GM19023 (cell line): ENCODE measurements at regions not wholly inside any gene's neighbourhood (a gene's known extent, or its start where the extent isn't known, plus 50 kb on each side); places are given as distances from the start of the nearest gene placed in this dataset.
A peak's percentile ranks its signal among the peaks of the same experiment; 100 is the strongest.

ENCODE experiments used
- ATAC-seq: cut with Tn5 transposase; IDR thresholded peaks from one replicate; pipeline ENCODE4 v1.9.1; 2021; ENCODE audit warnings: mild to moderate bottlenecking, moderate library complexity; ENCODE audit not compliant: unreplicated experiment

GRCh38 chr16:72523087-72523486, 351.1 kb upstream of the PMFBP1 start:
- ATAC-seq, result no peak

GRCh38 chr16:72517154-72517553, 345.2 kb upstream of the PMFBP1 start:
- ATAC-seq, result no peak

GRCh38 chr16:72511171-72511570, 339.2 kb upstream of the PMFBP1 start:
- no peak for ATAC-seq

DNA sequence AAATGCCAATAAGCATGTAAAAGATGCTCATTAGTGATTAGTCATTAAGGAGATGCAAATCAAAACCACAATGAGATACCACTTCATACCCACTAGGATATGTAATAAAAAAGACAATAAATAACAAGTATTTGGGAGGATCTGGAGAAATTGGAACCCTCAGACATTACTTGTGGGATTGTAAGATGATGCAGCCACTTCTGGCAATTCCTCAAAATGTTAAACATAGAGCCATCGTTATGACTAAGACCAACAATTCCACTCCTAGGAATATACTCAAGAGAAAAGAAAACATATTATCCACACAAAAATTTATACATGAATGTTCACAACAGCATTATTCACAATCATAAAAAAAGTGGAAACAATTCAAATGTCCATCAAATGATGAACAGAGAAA, 336.2 kb upstream of the PMFBP1 start:
- no peak for ATAC-seq

DNA sequence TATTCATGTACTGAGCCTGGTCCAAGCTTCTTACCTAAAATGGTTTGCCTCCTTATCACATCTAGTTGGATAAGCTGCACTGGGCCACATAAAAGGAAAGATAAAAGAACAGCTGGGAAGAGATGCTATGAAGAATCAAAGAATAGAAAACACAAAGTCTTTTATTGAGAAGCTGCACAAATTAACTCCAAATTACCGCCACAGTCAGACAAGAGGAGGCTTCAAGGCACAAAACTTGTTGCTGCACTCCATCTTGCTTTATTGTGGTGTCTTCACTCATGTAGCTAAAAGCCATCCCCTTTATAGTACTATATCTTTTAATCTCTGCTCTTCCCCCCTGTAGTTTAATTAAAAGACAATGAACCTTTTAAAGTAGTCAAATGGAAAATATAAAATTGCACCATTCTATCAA, 330.6 kb upstream of the PMFBP1 start:
- no peak for ATAC-seq

DNA sequence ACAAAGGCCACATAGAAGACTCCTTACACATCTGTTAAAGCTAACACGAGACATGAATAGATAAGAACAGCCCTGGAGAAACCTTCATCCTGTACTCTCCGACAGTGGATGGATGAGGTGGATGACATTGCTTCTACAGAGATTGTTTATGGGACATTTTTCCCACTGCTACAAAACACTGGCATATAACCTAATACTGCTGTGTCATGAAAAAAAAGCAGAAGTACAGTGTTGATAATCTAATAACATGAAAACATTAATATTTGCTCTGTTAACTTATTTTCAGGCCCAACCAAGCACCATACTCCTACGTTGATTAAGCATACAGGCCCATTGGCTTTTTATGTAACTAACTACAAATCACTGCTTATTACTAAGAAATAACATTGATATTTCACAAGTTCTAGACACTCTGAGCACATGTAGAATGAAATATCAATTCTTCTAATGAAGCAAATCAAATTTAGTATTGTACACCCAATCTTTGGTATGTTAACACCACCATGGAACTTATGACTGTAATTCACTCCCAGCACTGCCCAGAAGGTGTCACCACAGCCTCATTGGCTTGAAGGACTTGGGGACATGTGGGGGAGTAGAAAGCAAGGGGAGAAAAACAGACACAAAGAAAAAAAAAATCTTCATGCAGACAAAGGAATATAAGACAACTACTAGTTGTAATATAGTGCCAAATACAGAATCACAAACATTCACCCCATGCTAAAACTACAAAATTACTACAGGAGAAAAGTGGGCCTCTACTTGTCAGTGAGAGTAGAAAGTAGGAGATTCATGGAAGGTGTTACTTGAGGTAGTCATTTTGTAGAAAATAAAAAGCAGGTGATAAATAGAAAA, 330.0 kb upstream of the PMFBP1 start:
- peak; percentile 81 for ATAC-seq

DNA sequence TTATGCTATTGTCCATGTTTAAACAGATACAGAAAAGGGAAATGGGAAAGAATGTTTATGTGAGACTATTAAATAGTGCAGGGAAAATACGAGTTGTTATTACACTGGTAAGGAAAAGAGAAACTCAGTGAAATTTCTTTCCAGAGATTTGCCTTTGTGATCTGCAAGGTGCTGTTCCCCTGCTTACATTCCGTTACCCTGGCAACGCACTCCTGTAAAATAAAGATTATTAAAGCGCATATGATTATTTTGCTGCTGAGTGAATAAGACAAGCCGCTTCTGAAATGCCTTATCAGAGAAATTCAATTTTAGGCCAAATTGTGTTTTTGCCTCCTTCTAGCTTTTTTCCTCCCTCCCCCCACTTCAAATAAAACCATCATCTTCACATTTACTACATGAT, 328.6 kb upstream of the PMFBP1 start:
- no peak for ATAC-seq

DNA sequence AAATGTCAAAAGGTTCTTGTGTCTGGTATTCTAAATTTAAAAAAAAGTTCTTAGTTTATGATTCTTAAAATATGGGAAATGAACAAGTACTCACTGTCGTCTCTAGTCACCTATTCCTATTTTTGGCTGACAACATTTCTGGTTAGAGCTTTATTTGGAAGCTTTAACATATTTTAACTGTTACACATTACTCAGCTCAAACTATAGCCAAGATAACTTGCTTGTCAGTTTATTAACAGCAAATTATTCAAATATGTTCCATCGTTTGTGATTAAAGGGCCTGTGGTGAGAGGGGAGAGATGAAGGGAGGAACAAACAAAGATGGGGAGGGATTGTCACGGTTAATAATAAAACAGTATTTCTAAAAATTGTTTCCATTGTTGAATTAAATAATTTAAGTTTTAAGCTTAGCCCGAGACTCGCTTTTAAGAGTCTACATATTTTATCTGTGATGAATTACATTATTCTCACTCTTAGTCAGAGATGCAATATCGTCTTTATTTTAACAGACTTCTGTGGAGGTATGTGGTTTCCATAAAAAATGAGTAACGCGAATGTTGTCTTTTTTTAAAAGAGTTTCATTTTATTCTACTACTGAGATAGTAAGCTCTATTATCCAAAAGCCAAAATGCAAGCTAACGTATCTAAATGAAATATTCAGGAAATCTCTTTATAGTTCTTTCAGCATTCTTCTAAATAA, 321.9 kb upstream of the PMFBP1 start:
- ATAC-seq, result no peak

- ATAC-seq, result no peak
Observed at GRCh38 chr16:72487283-72487682, 315.3 kb upstream of the PMFBP1 start.

DNA sequence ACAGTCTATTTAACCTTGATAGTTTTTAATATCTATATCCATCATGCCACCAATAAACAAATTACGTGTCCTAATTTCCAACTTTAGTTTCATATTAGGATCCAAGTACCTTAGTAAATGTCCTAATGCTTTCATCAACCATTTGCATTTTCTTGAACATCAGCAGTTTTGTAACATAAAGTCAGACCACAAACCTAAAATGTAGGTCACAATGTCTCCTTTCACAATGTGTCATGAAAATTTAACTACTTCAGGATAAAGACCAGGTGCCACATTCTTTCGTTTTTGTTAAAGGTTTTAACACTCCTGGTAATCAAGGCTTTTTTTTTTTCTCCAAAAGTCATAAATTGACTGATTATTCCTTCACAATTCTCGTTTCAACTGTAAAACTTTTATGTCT, 310.7 kb upstream of the PMFBP1 start:
- ATAC-seq, result no peak

GRCh38 chr16:72481419-72481818, 309.5 kb upstream of the PMFBP1 start:
- no peak for ATAC-seq

DNA sequence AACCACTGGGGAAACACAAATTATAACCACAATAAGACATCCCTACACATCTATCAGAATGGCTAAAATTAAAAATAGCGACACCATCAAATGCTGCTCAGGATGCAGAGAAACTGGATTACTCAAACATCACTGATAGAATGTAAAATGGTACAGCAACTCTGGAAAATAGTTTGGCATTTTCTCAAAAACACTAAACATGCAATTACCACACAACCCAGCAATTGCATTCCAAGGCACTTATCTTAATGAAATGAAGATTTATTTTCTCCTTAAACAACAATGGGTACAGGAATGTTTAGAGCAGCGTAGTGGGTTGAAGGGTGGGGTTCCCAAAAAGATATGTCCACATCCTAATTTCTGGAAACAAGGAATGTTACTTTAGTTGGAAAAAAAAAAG, 309.0 kb upstream of the PMFBP1 start:
- ATAC-seq, result no peak

- ATAC-seq, result no peak
Observed at GRCh38 chr16:72475688-72476087, 303.7 kb upstream of the PMFBP1 start.

DNA sequence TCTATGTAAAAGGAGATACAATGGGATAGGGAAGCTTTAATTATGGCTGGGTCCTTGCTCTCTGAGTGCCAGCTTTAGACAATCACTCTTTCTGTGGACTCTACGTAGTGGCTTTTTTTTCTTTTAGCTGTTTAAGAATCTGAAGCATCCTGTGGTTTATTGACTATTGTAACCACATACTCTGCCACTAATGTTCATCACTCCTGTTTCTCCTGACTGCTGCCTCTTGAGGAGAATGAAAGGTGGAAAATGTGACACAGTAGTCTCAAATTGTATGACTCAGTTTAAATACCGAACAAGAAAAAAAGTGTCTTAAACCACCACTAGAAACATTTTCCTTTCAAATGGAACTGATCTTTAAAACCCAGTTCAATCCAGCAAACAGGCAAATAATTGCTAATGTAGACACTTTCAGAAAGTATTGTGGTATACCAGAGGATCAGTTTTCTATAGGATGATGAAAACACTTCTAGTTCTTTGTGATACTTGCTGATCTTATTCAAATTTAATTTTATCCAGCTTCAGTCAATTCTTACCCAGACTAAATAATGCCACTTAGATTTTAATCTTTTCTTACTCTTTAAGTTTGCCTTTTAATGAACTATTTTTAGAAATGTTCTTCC, 302.7 kb upstream of the PMFBP1 start:
- no peak for ATAC-seq

DNA sequence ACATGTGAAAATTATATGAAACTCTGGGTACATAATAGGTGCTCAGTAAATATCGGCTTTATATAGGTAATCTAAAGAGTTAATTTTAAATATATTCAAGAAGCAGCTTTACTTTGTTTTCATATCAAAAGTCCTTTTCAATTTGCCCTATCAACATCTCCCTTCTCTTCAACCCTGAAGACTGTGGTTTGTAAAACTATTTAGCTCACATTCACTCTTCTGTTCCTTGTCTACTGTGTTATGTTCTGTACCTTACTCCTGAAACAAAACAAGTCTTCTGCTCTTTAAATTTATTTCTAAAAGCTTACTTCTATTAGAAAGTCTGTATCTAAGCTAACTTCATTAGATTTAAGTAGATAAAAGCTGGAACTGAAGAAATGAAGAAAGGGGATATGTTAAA, 301.7 kb upstream of the PMFBP1 start:
- no peak for ATAC-seq

- no peak for ATAC-seq
Observed at GRCh38 chr16:72471317-72471924, 299.5 kb upstream of the PMFBP1 start.

DNA sequence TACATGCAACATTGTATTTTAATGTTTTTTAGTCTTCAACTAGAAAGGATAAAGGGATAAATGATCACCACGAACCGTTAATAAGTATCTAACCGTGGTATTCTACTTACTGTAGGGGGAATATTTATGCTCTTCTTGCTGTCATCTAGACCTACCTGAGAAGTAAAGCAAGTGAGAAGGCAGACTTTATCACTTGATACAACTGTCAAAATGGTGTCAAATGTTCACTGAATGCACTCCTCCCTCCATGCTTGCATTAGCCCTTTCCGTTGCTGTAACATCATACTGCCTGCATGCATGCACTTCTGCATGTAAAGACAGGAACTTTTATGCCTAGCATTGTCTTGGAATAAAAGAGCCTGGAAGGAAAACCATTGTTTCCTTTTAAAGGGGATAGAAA, 298.6 kb upstream of the PMFBP1 start:
- ATAC-seq, result no peak

DNA sequence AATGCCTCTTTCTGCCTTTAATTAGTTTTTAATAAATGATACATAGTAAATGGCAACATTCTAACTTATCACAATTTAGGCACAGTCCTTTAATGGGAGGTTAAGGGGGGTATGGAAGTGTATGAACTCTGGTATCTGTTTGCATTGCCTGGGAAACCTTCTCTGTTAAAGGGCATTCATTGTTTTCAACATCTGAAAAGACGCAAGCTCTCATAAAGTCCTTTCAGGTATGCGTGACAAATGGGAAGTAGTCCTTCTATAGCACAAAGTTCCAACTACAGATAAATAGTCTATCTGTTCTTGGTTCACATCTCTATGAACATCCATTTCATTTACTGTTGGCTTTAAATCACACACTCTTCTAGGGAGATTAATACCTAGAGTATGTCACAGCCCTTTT, 298.0 kb upstream of the PMFBP1 start:
- ATAC-seq, result no peak

- no peak for ATAC-seq
Observed at GRCh38 chr16:72468582-72468981, 296.6 kb upstream of the PMFBP1 start.

GRCh38 chr16:72467157-72467759, 295.3 kb upstream of the PMFBP1 start:
- no peak for ATAC-seq
